GM21447 (cell line): ENCODE measurements at regions not wholly inside any gene's neighbourhood (a gene's known extent, or its start where the extent isn't known, plus 50 kb on each side); places are given as distances from the start of the nearest gene placed in this dataset.
"Not testable (repeated sequence)": the region's sequence is repeated elsewhere in the genome, so short reads cannot be mapped to it uniquely, and the experiment has no call there.

Source experiments
- ATAC-seq: cut with Tn5 transposase; IDR thresholded peaks from one replicate; pipeline ENCODE4 v1.9.1; 2021; ENCODE audit not compliant: unreplicated experiment

DNA sequence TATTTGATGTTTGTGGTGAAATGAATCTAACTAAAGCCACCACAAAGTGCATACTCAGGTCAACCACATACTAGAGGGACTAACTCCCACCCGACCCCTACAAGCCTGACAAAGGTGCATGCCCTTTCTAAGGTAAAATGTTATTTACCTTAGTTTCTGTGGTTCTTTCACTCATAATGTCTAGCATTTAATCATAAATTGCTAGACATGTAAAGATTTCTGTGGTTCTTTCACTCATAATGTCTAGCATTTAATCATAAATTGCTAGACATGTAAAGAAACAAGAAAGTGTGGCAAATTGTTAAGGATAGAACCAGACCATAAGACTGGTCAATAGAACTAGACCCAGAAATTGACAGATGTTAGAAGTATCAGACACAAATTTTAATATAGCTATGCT lies 193.0 kb upstream of the PBX1 start:
- no peak for ATAC-seq

DNA sequence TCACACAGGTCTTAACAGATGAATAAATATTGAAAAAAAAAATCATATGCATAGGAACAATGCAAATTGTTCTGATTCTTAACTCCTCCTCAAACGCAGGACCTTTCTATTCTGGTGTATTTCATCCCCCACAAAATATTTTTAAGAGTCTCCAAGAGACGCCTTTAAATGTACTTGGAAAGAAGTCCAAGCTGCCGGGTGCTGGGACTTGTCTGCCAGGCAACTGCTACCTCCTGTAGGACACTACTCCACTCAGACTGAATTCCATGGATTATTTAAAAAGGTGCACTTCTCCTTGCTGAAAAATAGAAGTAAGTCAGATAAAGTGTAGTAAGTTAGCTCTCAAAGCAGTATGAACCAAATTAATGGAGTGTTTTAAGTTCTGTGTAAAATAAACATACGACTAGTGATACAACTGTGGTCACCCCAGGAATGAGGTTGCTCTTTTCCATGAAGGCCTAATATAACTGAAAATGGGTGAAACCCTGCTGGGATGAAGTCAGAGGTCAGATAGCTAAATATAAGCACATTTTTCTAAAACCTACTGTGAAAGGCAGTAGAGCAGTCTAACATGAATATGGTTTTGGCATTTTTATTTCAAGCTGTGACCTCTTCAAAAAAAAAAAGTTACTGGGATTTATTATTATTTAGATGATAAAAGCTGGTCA lies 189.2 kb upstream of the PBX1 start:
- no peak for ATAC-seq

DNA sequence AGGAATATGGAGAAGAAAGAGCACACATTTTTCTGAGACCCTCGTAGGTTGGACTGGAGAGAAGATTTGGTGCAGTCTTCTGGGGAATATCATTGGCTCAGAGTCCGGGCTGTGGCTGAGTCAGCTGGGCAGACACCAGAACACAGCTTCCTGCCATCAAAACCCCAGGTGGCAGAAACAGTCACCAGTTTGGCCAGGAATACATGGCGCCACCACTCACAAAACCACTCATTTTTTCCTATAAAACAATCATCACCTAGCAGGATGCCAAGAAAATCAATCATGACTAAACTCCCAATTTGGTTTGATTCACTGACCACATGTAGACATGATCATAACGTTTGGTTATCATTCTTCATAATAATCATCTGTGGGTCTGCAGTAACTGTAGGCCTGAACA lies 178.1 kb upstream of the PBX1 start:
- no peak for ATAC-seq

DNA sequence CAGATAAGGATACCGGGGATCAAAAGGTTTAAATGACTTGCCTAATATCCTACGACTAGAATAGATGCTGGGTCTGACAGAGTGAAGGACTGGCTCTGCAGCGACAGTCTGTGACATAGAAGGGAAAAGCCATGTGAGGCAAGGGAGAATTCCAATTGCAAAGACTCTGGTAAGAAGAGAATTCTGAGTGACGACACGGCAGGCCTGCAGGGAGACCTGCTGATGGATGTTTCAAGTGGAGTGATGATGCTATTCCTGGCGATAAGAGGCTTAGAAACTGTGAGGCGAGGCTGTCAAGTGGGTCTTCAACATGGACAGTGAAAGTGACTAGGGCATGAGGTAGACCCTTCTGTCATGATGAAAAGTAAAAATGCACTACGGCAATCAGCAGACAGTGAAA lies 176.6 kb upstream of the PBX1 start:
- ATAC-seq: no peak

DNA sequence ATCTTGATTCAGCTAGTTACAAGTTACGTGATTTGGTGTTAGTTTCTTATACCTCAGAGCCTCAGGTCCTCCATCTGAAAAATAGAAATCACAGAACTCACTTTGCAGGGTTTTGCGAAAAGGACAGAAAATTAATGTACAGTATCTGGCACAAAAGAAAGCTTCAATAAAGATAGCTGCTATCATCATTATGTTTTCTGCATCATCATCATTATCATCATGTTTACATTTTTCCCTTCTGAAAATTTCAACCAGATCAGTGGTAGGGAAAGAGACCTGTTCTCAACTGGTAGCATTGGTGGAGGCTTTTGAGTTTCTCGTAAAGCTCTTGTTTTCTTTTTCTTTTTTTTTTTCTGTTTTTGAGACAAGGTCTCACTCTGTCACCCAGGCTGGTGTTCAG lies 174.7 kb upstream of the PBX1 start:
- ATAC-seq: no peak

DNA sequence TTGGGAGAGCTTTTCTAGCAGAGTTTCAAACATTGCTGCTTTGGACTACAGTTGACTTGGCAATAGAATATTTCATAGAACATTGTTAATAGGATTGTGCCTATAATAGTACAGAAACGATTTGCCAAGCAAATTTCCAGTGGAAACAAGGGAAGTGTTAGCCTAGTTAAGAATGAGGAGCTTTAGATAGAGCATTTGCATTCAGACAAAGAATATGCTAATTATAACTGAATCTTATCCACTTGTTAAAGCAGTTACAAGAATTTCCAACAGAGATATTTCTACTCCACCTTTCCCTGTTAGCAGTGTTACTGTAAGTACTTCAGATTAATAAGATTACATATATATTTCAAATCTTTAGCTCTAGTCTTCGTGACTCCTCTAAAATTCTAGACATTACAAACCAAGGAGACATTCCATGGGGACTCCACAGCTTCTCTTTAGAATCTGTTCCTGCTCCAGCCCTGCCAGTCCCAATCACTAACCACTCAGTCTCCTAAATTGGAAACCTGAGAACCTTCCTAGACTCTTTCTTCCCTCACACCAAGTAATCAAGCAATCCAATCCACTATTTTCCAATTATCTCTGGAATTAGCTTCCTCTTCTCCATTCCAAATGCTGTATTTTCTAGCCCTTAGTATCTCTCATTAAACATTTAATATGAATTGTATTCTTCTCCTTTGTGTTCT lies 141.8 kb upstream of the PBX1 start:
- ATAC-seq: no peak

DNA sequence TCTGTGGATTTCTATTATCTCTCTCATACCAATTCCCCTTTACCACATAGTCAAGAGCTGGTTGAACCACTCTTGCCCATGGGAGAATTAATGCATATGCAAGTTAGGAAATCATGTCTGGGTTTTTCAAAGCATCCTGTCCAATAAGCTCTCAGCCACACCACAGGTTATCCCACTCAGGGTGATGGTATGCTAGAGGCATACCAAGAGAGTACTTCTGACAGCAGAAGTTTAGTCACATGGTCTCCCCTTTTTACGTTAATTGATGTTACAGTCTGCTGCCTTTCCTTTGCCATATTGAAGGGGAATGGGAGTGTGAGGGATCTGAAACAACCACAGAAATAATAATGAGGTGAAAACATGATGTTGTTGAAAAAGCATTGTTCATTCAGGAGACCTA lies 135.8 kb upstream of the PBX1 start:
- ATAC-seq: no peak

DNA sequence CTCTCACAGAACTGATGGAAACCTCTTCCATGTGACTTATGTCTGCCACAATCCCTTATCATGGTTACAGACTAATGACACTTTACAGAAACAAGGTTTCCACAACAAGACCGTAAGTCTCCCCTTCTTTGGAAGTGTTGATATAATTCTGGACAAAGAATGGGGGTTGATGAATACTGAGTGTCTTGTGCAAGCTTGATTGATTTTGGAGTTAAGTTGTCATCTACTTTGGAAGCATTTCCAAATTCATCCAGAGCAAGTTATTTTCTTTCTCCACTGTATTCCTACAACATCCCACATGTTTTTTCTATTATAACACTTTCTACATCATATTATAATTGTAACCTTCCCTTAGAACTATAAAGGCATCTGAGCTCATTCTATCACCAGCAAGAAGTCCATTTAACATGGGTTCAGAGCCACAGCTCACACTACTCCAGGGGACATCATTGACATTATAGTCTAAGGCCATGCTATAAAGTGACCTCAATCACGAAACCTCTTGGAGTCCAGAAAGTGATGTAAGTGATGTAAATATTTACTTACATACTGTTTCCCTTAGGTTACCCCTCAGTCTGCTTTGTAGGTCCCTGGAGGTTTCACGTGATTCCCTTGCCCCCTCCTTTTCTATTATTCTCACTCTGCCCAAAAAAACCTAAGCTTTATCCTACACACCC lies 125.7 kb upstream of the PBX1 start:
- no peak for ATAC-seq

DNA sequence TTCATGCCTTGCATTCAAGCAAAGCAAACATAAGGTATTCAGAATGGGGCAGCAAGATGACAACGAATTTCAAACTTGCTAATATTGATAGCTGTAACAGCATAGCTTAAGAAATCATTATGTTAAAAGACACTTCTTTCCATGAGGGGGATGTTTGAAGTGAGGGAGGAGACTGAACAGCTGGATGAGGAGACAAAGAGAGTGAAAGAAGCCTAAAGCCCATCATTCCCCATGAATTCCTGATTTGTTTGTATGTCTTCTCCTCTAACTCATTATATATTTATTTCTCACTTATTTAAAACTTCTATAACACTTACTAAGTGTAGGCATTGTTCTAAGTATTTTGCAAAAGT lies 125.2 kb upstream of the PBX1 start:
- no peak for ATAC-seq

DNA sequence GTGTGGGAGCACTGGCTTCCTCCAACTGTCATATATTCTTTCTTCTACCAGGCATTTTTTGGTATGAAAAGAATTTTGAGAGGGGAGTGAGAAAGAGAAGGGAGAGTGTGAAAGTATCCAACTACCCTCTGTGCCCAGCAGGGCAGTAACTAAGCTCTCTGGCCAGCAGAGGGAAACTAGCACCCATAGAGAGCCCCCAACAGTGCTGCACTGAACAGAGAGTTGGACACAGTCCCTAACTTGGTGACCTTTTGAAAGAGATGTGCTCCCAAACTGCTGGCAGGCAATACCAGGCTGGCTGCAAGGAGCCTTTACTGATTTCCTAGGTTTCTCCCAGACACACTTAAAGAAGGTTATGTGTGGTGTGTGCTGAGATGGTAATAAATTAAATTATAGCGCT lies 118.8 kb upstream of the PBX1 start:
- no peak for ATAC-seq

DNA sequence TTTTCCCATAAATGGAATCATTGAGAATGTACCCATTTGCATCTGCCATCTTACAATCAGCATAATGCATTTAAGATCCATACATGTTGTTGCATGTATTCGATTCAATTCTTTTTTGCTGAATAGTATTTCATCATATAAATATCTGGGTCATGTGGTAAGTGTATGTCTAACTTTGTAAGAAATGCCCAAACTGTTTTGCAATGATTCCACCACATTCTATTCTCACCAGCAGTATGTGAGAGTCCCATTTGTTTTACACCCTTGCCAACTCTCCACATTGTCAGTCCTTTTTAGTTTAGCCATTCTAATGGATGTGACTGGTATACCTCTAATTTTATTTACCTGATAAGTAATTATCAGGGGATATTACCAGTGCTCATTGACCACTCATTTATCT lies 115.8 kb upstream of the PBX1 start:
- ATAC-seq: no peak

DNA sequence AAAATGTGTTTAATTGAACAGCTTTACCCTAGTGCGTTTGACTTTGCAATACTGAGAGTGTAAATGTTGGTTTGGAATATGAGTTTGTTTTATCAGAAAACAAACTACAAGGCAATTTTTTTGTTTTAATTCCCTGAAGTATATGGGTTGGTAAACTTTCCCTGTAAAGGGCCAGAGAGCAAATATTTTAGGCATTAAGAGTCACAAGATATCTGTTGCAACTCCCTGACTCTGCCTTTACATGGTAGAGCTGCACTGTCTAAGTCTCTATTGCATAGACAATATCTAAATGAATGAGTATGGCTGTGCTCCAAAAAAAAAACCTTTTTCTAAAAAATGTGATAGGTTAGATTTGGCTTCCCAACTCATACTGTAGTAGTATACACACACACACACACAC lies 115.1 kb upstream of the PBX1 start:
- ATAC-seq: no peak

DNA sequence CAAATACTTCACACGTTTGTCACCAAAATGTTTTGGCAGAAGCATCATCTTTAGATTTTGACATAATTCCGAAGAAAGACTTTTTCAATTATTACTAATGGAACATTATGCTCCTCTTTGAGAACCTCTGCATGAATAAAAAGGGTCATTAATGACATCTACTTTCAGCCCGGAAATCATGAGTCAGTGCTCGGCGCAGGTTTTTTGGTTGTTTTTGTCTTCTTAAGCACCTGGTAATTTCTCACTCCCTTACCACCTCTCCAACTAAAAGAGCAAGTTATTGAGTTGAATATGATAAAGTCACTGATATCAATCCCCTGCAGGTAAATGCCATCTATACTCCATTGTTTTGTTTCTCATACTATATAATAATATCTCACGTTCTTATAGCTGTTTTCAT lies 113.0 kb upstream of the PBX1 start:
- ATAC-seq: no peak

DNA sequence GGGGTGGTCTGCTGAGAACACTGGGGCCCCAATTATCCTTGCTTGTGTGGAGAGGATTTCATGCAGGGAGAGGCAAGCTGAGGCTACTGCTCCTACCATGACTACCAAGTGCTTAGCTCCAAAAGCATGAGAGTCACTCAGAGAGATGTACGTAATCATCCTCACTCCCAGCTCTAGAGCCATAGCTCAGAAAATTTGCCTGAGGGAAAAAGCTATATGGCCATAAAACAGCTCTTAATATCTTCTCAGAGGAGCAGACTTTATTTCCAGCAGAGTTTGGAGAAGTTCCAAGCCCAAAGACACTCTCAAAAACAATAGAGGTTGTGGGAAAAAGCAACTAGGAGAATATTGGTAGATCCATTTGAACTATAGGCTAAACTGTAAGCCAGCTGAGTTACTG lies 106.4 kb upstream of the PBX1 start:
- no peak for ATAC-seq

DNA sequence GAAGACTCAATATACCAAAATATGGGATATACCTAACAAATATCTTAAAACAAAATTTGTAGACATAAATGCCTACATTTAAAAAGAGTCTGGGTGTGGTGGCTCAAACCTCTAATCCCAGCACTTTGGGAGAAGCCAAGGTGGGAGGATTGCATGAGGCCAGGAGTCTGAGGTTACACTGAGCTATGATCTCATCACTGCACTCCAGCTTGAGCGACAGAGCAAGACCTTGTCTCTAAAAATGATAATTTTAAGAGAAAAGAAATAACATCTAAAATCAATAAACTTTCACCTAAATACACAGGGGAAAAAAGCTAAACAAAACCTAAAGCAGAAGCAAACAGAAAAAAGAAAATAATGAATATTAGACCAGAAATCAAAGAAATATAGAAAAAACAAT lies 102.7 kb upstream of the PBX1 start:
- ATAC-seq: no peak

DNA sequence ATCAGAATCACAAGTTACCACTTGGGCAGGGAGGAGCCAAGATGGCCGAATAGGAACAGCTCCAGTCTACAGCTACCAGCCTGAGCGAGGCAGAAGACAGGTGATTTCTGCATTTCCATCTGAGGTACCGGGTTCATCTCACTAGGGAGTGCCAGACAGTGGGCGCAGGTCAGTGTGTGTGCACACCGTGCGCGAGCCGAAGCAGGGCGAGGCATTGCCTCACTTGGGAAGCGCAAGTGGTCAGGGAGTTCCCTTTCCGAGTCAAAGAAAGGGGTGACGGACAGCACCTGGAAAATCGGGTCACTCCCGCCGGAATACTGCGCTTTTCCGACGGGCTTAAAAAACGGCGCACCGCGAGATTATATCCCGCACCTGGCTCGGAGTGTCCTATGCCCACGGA lies 99.8 kb upstream of the PBX1 start:
- not testable (repeated sequence) for ATAC-seq

DNA sequence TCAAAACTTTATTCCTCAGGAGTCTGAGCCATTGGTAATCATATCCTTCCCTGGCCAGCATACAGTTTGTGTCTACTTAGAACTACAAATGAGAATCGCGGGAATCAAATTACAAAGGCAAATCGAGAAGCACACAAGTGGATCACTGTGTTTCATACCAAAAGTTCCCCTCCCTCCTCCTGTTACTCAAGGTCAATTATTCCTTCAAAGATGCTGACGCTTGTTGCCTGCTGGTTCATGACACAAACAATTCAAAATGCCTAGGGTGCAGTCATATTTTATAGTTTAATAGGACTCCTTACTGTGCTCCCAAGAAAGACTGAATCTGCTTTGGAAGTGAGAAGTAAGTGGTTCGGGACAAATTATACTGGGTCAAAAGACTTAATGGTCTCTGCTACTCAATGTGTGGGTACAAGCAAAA lies 93.0 kb upstream of the PBX1 start:
- no peak for ATAC-seq

DNA sequence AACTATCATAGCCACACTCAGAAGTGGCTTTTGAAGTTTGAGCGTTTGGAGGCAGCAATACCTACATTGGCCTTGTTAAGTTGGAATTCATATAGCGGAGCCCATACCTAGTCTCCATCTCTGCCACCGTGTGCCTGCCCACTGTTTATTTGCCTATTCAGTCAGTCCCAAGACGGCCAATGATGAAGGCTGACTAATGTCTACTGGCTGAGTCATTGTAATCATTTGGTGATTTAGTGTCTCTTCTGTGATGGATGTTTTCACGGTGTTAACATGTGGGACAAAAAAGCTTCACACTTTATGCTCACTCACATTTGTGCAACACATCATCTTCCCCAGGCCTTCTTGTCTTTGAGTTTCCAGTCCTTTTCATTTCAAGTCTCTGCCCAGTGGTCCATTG lies 92.6 kb upstream of the PBX1 start:
- ATAC-seq: no peak

DNA sequence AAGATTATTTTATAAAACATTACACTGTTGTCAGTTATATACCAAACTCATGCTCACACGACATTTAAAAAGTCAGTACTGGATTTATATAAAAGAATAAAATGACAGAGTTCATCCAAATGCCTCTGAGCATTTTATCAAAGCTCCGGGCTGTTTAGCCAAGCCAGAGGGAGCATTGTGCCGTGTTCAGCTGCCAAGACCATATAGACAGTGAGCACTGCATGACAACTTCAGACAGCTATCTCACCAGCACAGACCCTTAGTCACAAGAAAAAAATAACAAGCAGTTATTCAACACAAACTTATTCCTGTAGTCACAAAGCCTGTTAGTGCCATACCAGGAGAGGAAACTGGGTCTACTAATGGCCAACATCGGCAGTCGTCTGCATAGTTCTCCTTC lies 88.0 kb upstream of the PBX1 start:
- ATAC-seq: no peak

DNA sequence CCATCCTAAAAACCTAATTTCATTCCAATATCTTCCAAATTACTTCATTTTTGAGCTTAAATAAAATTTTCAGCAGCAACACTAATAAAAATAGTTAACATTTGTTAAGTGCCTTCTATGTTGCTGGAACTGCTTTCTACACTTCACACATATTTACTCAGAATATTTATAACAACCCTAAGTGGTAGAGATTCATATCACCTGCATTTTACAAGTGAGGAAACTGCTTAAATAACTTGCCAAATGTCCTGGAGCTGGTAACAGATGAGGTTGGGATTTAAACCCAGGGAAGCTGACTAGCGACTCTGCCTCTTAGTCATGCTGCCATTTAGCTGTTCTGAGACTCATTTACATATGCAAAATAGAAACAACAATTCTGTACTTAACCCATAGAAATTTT lies 86.1 kb upstream of the PBX1 start:
- no peak for ATAC-seq

DNA sequence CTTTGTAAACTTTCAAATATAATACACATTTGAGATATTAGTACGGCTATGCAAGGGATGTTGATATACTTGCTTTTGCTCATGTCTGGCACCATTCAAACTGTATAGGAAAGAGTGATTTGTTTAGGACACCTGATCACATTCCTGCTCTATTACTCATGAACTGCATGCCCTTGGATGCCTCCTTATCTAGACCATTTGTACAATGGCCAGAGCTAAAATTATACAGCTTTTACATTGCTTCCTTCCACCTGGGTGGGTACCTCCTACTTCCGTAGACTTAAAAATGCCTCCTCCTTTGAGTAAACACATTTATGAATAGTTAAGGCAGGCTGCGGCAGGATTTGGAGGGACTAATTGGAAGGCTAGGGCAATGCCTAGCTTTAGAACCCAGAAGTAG lies 85.4 kb upstream of the PBX1 start:
- ATAC-seq: no peak

DNA sequence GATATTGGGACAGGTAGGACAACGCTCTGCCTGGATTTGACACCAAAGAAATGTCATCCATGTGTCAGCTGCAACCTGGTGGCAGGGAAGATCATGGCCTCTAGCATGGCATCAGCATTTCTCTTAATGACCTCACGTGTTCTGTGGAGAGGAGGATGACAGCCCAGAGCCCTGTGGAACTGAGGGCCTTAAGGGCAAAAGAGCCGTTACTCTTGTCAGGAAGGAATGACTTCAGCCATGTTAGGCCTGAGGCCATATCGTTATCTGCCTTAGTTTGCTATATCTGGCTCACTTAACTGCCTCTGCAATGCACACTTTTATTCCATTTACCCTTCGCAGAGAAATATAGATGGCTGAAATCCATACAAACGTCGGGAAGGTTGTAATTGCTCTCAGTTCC lies 83.2 kb upstream of the PBX1 start:
- no peak for ATAC-seq

DNA sequence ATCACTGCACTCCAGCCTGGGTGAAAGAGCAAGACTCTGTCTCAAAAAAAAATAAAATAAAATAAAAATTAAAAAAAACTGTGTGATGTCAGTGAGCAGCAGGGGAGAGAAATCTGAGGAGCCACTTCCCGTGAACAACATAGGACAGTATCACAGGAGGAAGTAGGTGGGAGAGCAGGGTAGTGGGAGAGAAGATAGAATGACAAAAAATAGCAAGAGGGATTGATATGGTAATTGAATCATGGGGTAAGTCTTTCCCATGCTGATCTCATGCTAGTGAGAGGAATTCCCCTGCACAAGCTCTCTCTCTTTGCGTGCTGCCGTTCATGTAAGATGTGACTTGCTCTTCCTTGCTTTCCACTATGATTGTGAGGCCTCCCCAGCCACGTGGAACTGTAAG lies 81.6 kb upstream of the PBX1 start:
- ATAC-seq: no peak
